ENCODE measurements at regions not wholly inside any gene's neighbourhood (a gene's known extent, or its start where the extent isn't known, plus 50 kb on each side); places are given as distances from the start of the nearest gene placed in this dataset.

- TF ChIP-seq CTCF (IDR thresholded peaks at IDR 0.05): no peak
- no peak for TF ChIP-seq POLR2A (IDR thresholded peaks at IDR 0.05)
These were observed 71.5 kb downstream of the SLC4A3 start for GRCh38 chr2:219698748-219699439.
